PC-9 (cell line): ENCODE measurements at regions not wholly inside any gene's neighbourhood (a gene's known extent, or its start where the extent isn't known, plus 50 kb on each side); places are given as distances from the start of the nearest gene placed in this dataset.

Experiments
- CTCF ChIP-seq: fragments of 200-600 bp; sonication (generic); conservative IDR thresholded peaks from 2 replicates; pipeline ENCODE4 v1.6.1; 2017; ENCODE audit warnings: mixed run types, antibody characterized with exemption, mild to moderate bottlenecking, moderate library complexity
- EZH2 ChIP-seq: fragments of 200-600 bp; sonication (generic); IDR thresholded peaks from 2 replicates; pipeline ENCODE4 v1.8.0; 2017; ENCODE audit warnings: antibody characterized with exemption, low read depth

- TF ChIP-seq CTCF (no peak), EZH2 (no peak)
Measured at GRCh38 chr15:70484993-70485392, 278.4 kb downstream of the UACA start.
